ENCODE measurements at regions not wholly inside any gene's neighbourhood (a gene's known extent, or its start where the extent isn't known, plus 50 kb on each side); places are given as distances from the start of the nearest gene placed in this dataset.

DNA sequence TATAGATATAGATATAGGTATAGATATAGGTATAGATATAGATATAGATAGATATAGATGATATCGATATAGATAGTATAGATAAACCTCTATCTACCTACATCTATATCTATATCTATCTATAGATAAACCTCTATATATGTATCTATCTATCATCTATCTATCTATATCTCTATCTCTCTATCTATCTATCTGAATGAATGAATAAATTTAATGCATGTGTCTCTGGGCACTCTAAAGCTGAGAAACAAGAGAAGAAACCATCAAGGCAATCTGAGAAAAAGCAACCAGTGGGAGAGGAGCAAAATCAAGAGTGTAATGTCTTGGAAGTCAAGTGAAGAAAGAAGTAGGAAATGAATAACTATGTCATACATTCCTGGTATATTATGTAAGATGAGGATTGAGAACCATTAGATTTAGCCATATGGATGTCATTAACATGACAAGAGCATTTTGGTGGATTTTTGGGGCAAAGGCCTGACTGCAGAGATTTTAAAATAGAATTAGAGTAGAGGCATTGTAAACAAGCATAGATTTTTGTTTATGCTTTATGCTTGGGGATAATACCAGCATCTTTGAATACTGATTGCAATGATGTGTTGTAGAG is 1262.7 kb upstream of the MIR17HG start:
- TF ChIP-seq POLR2A (IDR thresholded peaks at IDR 0.05; ENCODE audit: low read length) = no peak
- no peak for TF ChIP-seq GATA1 (IDR thresholded peaks at IDR 0.05; ENCODE audit: low read depth, low read length)
- no peak for DNase-seq

DNA sequence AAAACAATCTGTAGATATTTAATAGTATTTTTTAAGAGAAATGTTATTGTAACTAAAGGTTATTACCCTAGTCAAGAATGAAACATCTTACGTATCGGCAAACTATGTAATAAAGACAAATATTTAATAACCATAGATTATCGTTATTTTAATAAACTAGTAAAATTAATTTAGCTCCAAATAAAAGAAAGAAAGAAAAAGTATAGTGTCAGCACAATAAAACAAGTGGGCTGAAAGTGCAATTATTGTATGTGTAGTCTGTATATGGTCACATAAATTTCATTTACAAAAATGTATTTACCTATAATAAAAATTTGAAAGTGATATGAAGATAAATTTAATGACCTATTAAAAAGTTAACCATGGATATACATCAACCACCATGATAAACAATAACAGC is 1258.4 kb upstream of the MIR17HG start:
- TF ChIP-seq POLR2A (IDR thresholded peaks at IDR 0.05; ENCODE audit: low read length) = no peak
- TF ChIP-seq GATA1 (IDR thresholded peaks at IDR 0.05; ENCODE audit: low read depth, low read length) = no peak

GRCh38 chr13:90091611-90092010 is 1255.9 kb upstream of the MIR17HG start:
- no peak for TF ChIP-seq GATA1 (IDR thresholded peaks at IDR 0.05; ENCODE audit: low read depth, low read length)
- no peak for TF ChIP-seq POLR2A (IDR thresholded peaks at IDR 0.05; ENCODE audit: low read length)
- DNase-seq = no peak

More for the DNA sequence above, 1258.4 kb upstream of the MIR17HG start:
- no peak for DNase-seq

DNA sequence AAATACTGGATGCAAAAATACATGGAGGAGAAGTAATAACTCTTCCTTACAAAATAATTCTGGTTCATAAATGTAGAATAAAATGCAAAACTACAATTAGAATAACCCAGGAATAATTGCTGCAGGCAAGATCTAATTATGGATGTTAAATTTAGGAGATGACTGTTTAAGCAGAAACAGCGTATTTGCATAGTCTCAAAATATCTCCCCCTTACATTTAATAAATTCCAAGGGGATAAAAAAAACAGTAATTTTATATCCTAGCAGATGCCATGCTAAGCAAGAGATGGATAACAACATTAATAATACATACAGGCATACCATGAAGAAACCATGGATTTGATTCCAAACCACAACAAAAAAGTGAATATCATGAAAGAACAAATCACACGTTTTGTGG is 1253.1 kb upstream of the MIR17HG start:
- no peak for TF ChIP-seq GATA1 (IDR thresholded peaks at IDR 0.05; ENCODE audit: low read depth, low read length)
- TF ChIP-seq POLR2A (IDR thresholded peaks at IDR 0.05; ENCODE audit: low read length) = no peak

GRCh38 chr13:90098577-90098976 is 1248.9 kb upstream of the MIR17HG start:
- no peak for DNase-seq
- TF ChIP-seq POLR2A (IDR thresholded peaks at IDR 0.05; ENCODE audit: low read length) = no peak

More for the DNA sequence above, 1253.1 kb upstream of the MIR17HG start:
- no peak for DNase-seq

DNA sequence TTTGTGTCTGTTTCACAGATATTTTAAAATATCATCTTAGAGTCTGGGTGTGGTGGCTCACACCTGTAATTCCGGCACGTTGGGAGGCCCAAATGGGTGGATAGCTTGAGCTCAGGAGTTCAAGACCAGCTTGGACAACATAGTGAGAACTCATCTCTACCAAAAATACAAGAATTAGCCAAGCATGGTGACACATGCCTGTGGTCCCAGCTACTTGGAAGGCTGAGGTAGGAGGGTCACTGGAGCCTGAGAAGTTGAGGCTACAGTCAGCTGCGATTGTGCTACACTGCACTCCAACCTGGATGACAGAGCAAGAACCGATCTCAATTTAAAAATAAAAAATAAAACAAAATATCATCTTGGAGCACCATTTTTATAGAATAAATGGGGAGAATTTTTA is 1247.6 kb upstream of the MIR17HG start:
- TF ChIP-seq POLR2A (IDR thresholded peaks at IDR 0.05; ENCODE audit: low read length) (no peak), GATA1 (IDR thresholded peaks at IDR 0.05; ENCODE audit: low read depth, low read length) (no peak)

GRCh38 chr13:90103099-90103784 is 1244.2 kb upstream of the MIR17HG start:
- no peak for DNase-seq
- TF ChIP-seq GATA1 (IDR thresholded peaks at IDR 0.05; ENCODE audit: low read depth, low read length) = no peak
- no peak for TF ChIP-seq POLR2A (IDR thresholded peaks at IDR 0.05; ENCODE audit: low read length)

More for the DNA sequence above, 1247.6 kb upstream of the MIR17HG start:
- no peak for DNase-seq

DNA sequence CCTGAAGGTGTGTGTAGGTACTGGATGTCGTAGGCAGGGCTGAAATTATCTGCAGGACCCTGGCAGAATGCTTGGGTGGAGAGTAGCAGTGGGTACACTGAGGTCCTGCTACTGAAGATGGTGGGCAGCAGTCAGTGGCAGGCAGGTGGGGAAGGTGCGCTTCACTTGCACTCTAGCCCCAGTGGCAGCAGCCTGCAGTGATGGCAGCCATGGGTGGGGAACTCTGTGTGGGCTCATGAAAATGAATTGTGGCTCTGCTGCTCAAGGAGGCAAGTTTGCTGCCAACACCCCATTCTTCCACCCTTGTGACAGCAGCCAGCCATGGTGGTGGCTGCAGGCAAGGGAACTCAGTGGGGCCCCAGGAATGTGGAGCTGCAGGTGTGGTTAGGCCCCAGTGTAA is 1242.7 kb upstream of the MIR17HG start:
- TF ChIP-seq GATA1 (IDR thresholded peaks at IDR 0.05; ENCODE audit: low read depth, low read length) = no peak
- no peak for TF ChIP-seq POLR2A (IDR thresholded peaks at IDR 0.05; ENCODE audit: low read length)
- DNase-seq = no peak

- TF ChIP-seq GATA1 (IDR thresholded peaks at IDR 0.05; ENCODE audit: low read depth, low read length) = no peak
- no peak for DNase-seq
These were observed 1242.2 kb upstream of the MIR17HG start for GRCh38 chr13:90105276-90105675.

- no peak for TF ChIP-seq POLR2A (IDR thresholded peaks at IDR 0.05; ENCODE audit: low read length)
- no peak for TF ChIP-seq GATA1 (IDR thresholded peaks at IDR 0.05; ENCODE audit: low read depth, low read length)
- no peak for DNase-seq
These were observed 1241.5 kb upstream of the MIR17HG start for GRCh38 chr13:90105849-90106496.

- no peak for DNase-seq
- TF ChIP-seq POLR2A (IDR thresholded peaks at IDR 0.05; ENCODE audit: low read length) (no peak), GATA1 (IDR thresholded peaks at IDR 0.05; ENCODE audit: low read depth, low read length) (no peak)
These were observed 1239.8 kb upstream of the MIR17HG start for GRCh38 chr13:90107661-90108060.

DNA sequence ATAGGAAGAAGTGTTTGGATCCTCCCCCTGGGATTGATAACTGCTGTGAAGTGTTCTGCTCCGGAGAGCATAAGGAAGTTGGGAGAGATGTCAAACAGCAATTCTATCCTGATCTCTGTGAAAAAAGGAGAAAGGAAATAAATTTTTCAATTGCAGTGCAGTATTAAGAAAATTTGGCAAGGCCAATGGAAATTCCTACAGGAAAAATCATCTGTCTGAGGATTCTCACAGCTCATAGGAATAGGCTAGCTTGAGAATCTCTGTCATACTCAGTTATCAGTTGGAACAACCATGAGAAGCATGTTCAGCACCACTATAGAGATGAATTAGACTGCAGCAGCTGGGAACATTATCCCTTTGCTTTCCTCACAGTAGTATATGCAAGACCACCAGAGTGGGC is 1238.9 kb upstream of the MIR17HG start:
- DNase-seq = no peak
- no peak for TF ChIP-seq GATA1 (IDR thresholded peaks at IDR 0.05; ENCODE audit: low read depth, low read length)
- no peak for TF ChIP-seq POLR2A (IDR thresholded peaks at IDR 0.05; ENCODE audit: low read length)

DNA sequence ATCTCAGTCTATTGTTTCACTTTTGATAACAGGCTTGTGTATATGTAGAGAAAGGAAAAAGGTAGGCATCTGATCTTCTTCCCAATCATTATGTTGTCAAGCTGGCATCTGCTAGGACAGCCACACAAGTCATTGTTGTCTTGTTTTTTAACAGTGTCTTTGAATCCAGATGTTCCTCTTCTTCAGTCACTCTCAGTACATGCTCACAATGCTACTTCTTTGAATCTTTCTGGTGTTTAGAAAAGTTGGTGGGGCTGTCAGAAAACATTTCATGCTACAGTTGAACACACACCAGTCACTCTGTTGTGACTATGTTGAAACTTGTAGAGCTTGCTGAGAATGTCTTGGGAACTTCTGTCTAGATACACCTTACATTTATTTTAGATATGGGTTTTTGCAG is 1231.4 kb upstream of the MIR17HG start:
- no peak for DNase-seq
- TF ChIP-seq POLR2A (IDR thresholded peaks at IDR 0.05; ENCODE audit: low read length) (no peak), GATA1 (IDR thresholded peaks at IDR 0.05; ENCODE audit: low read depth, low read length) (no peak)

DNA sequence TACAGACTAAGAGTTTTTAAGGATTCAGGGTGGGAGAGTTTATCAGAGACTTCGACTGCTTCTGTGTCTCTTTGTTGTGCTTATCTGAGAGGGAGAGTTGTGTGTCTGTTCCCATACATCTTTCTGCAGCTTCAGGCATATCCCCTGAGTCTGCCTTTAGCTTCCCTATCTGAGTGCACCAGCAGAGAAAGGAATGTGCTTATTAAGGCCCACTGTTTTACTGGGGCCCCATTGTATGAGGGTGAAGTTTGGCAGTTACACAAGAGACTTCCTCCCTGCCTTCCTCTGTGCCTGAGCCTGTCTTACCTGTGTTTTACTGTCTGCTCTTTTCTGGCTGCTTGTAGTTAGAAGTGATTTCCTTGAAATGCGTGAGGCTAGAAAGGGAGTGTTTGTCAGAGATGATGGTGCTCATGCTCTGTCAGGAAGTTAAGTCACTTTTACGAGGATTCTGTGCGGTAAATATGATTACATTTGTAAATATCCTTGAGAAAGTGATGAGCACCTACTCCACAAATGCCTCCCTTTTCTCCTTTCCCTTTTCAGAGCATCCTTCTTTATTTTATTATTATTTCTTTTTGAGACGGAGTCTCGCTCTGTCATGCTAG is 1228.9 kb upstream of the MIR17HG start:
- TF ChIP-seq GATA1 (IDR thresholded peaks at IDR 0.05; ENCODE audit: low read depth, low read length) = no peak
- no peak for TF ChIP-seq POLR2A (IDR thresholded peaks at IDR 0.05; ENCODE audit: low read length)
- no peak for DNase-seq

Data from erythroblast (primary cell).